Panc1 (cell line): ENCODE measurements at regions not wholly inside any gene's neighbourhood (a gene's known extent, or its start where the extent isn't known, plus 50 kb on each side); places are given as distances from the start of the nearest gene placed in this dataset.

Experiments
- CTCF ChIP-seq: fragments of 450-650 bp; IDR thresholded peaks from 2 replicates; pipeline ENCODE4 v1.5.1; 2017; ENCODE audit warnings: mild to moderate bottlenecking
- SIN3A ChIP-seq: IDR thresholded peaks from 2 replicates; pipeline ENCODE4 v1.6.1; 2012; ENCODE audit warnings: low read depth, mild to moderate bottlenecking, low read length, moderate library complexity, borderline replicate concordance; ENCODE audit not compliant: insufficient read depth

GRCh38 chr13:60214213-60215055 lies 50.7 kb upstream of the DIAPH3 start:
- TF ChIP-seq CTCF (no peak), SIN3A (no peak)
